H9 (cell line): ENCODE measurements at regions not wholly inside any gene's neighbourhood (a gene's known extent, or its start where the extent isn't known, plus 50 kb on each side); places are given as distances from the start of the nearest gene placed in this dataset.

Experiments used
- DNase-seq: peaks from one replicate; pipeline ENCODE4 v3.0.0-alpha.2; 2017
- H2AFZ ChIP-seq: one replicate; pipeline ENCODE4 v1.6.1; 2013; ENCODE audit warnings: mild to moderate bottlenecking, low read length, control low read depth, moderate library complexity
- H2AK5ac ChIP-seq: 2 replicates; pipeline ENCODE4 v1.6.1; 2013; ENCODE audit warnings: low read length, control low read depth, mixed read lengths; ENCODE audit not compliant: insufficient read length
- H2BK120ac ChIP-seq: one replicate; pipeline ENCODE4 v1.6.1; 2013; ENCODE audit warnings: low read depth, mild to moderate bottlenecking, low read length, control low read depth, inconsistent platforms; ENCODE audit not compliant: poor library complexity, severe bottlenecking
- H2BK12ac ChIP-seq: 2 replicates; pipeline ENCODE4 v1.6.1; 2013; ENCODE audit warnings: low read length, control low read depth, mixed read lengths, low read depth; ENCODE audit not compliant: insufficient read length
- H2BK15ac ChIP-seq: 2 replicates; pipeline ENCODE4 v1.6.1; 2013; ENCODE audit warnings: low read depth, low read length, control low read depth
- H2BK20ac ChIP-seq: one replicate; pipeline ENCODE4 v1.6.1; 2013; ENCODE audit warnings: low read depth, mild to moderate bottlenecking, low read length, control low read depth, inconsistent platforms; ENCODE audit not compliant: poor library complexity, severe bottlenecking
- H2BK5ac ChIP-seq: 2 replicates; pipeline ENCODE4 v1.6.1; 2013; ENCODE audit warnings: low read length, control low read depth, mixed read lengths; ENCODE audit not compliant: insufficient read length
- H3K14ac ChIP-seq: 2 replicates; pipeline ENCODE4 v1.6.1; 2013; ENCODE audit warnings: low read length, control low read depth; ENCODE audit not compliant: insufficient read depth
- H3K18ac ChIP-seq: 2 replicates; pipeline ENCODE4 v1.6.1; 2013; ENCODE audit warnings: low read depth, mild to moderate bottlenecking, mixed read lengths, low read length, control low read depth; ENCODE audit not compliant: insufficient read length
- H3K23ac ChIP-seq: 2 replicates; pipeline ENCODE4 v1.6.1; 2013; ENCODE audit warnings: low read length, control low read depth, mixed read lengths, low read depth; ENCODE audit not compliant: insufficient read length
- H3K23me2 ChIP-seq: 2 replicates; pipeline ENCODE4 v1.6.1; 2013; ENCODE audit warnings: low read depth, mild to moderate bottlenecking, mixed read lengths, low read length, control low read depth; ENCODE audit not compliant: insufficient read length, poor library complexity, severe bottlenecking
- H3K27ac ChIP-seq: 2 replicates; pipeline ENCODE4 v1.5.1; 2013; ENCODE audit warnings: low read length, control low read depth, mixed read lengths, low read depth; ENCODE audit not compliant: insufficient read length
- H3K27me3 ChIP-seq: 2 replicates; pipeline ENCODE4 v1.6.1; 2013; ENCODE audit warnings: low read length, control low read depth, inconsistent platforms; ENCODE audit not compliant: insufficient read depth
- H3K4ac ChIP-seq: 2 replicates; pipeline ENCODE4 v1.6.1; 2013; ENCODE audit warnings: low read depth, mild to moderate bottlenecking, control low read depth, inconsistent platforms, low read length, moderate library complexity
- H3K4me1 ChIP-seq: 2 replicates; pipeline ENCODE4 v1.6.1; 2013; ENCODE audit warnings: low read length, control low read depth, inconsistent platforms; ENCODE audit not compliant: insufficient read depth
- H3K4me2 ChIP-seq: 2 replicates; pipeline ENCODE4 v1.6.1; 2013; ENCODE audit warnings: low read length, control low read depth, mixed read lengths; ENCODE audit not compliant: insufficient read length, insufficient read depth
- H3K56ac ChIP-seq: 2 replicates; pipeline ENCODE4 v1.6.1; 2013; ENCODE audit warnings: low read depth, mild to moderate bottlenecking, mixed read lengths, low read length, control low read depth; ENCODE audit not compliant: insufficient read length
- H3K79me1 ChIP-seq: 2 replicates; pipeline ENCODE4 v1.6.1; 2013; ENCODE audit warnings: low read depth, mild to moderate bottlenecking, moderate library complexity, low read length, control low read depth, inconsistent platforms; ENCODE audit not compliant: insufficient read depth, poor library complexity, severe bottlenecking
- H3K79me2 ChIP-seq: 2 replicates; pipeline ENCODE4 v1.6.1; 2013; ENCODE audit warnings: low read length, control low read depth, inconsistent platforms; ENCODE audit not compliant: insufficient read depth
- H3K9ac ChIP-seq: 2 replicates; pipeline ENCODE4 v1.6.1; 2013; ENCODE audit warnings: low read length, control low read depth, mixed read lengths; ENCODE audit not compliant: insufficient read length; ENCODE audit errors: extremely low read depth
- H3K9me3 ChIP-seq: one replicate; pipeline ENCODE4 v1.6.1; 2013; ENCODE audit warnings: low read depth, low read length, inconsistent platforms; ENCODE audit not compliant: control insufficient read depth
- H3T11ph ChIP-seq: one replicate; pipeline ENCODE4 v1.6.1; 2013; ENCODE audit warnings: mild to moderate bottlenecking, low read length, control low read depth, inconsistent platforms
- H4K20me1 ChIP-seq: one replicate; pipeline ENCODE4 v1.6.1; 2013; ENCODE audit not compliant: control insufficient read depth, insufficient read length, insufficient read depth
- H4K5ac ChIP-seq: 2 replicates; pipeline ENCODE4 v1.6.1; 2013; ENCODE audit warnings: low read depth, mild to moderate bottlenecking, mixed read lengths, low read length, control low read depth; ENCODE audit not compliant: insufficient read length
- H4K8ac ChIP-seq: replicated peaks from 2 replicates; pipeline ENCODE4 v1.6.1; 2013; ENCODE audit warnings: low read length, control low read depth, mixed read lengths, low read depth; ENCODE audit not compliant: insufficient read length
- H4K91ac ChIP-seq: 2 replicates; pipeline ENCODE4 v1.6.1; 2013; ENCODE audit warnings: low read depth, mild to moderate bottlenecking, moderate library complexity, mixed read lengths, low read length, control low read depth; ENCODE audit not compliant: insufficient read length
- H3K27ac Mint-ChIP-seq, 3 experiments: 2 replicates in 2 of 3; 3 replicates in 1 of 3; pipeline ENCODE4 v1.8.0; 2020 to 2021; ENCODE audit warnings: mixed read lengths in 3 of 3, mild to moderate bottlenecking in 1 of 3, moderate library complexity in 1 of 3
- H3K27me3 Mint-ChIP-seq: 2 replicates; pipeline ENCODE4 v1.8.0; 2021; ENCODE audit warnings: low read depth, mild to moderate bottlenecking, moderate library complexity, mixed read lengths
- H3K36me3 Mint-ChIP-seq, 3 experiments: 2 replicates in 2 of 3; 3 replicates in 1 of 3; pipeline ENCODE4 v1.8.0; 2020 to 2021; ENCODE audit warnings: low read depth in 3 of 3, mixed read lengths in 3 of 3; ENCODE audit not compliant: insufficient read depth in 1 of 3
- H3K4me1 Mint-ChIP-seq, 2 experiments: 2 replicates each; pipeline ENCODE4 v1.8.0; 2020; ENCODE audit warnings: mixed read lengths in 2 of 2
- H3K4me3 Mint-ChIP-seq, 2 experiments: 2 replicates in 1 of 2; 3 replicates in 1 of 2; pipeline ENCODE4 v1.8.0; 2020 to 2021; ENCODE audit warnings: mild to moderate bottlenecking in 2 of 2, mixed read lengths in 2 of 2, moderate library complexity in 1 of 2
- H3K9me3 Mint-ChIP-seq, 2 experiments: 2 replicates in 1 of 2; 3 replicates in 1 of 2; pipeline ENCODE4 v1.8.0; 2020; ENCODE audit warnings: mild to moderate bottlenecking in 2 of 2, mixed read lengths in 2 of 2, moderate library complexity in 1 of 2
- CTCF ChIP-seq: fragments of 200-600 bp; sonication (generic); conservative IDR thresholded peaks from 3 replicates; pipeline ENCODE4 v1.8.0; 2021; ENCODE audit warnings: antibody characterized with exemption, mild to moderate bottlenecking

GRCh38 chr15:69750253-69750652, 297.6 kb downstream of the RPLP1 start:
- DNase-seq, result no peak
- H3K4me1 ChIP-seq, result peaks cover 3% of the 10 kb centered on the region; the same call in 1 of the 2 replicates
- H3K4me3 Mint-ChIP-seq, result no peak overlapping the region
- H3K9ac ChIP-seq, result no peak overlapping the region
- H2BK12ac ChIP-seq, result no peak overlapping the region
- H3K9me3 Mint-ChIP-seq, result peaks cover 9 to 11% of the 10 kb centered on the region in 2 experiments
- no peaks in the 10 kb centered on the region for H4K20me1 ChIP-seq
- peaks cover 11% of the 10 kb centered on the region for H3K27me3 Mint-ChIP-seq
- no peak overlapping the region for H3K23ac ChIP-seq
- H3K56ac ChIP-seq, result no peak overlapping the region
- no peak overlapping the region for H2BK5ac ChIP-seq
- no peak overlapping the region for H2BK20ac ChIP-seq
- H3K27ac Mint-ChIP-seq, result no peak overlapping the region
- no peak overlapping the region for H3K4me2 ChIP-seq
- no peak overlapping the region for H3K14ac ChIP-seq
- no peaks in the 10 kb centered on the region for H3K9me3 ChIP-seq
- peaks cover 10 to 14% of the 10 kb centered on the region in 2 experiments for H3K4me1 Mint-ChIP-seq
- H3T11ph ChIP-seq, result no peak overlapping the region
- H4K91ac ChIP-seq, result no peak overlapping the region
- peaks cover 0 to 12% (median 6%) of the 10 kb centered on the region in 3 experiments; a peak in 5 of 7 replicates for H3K36me3 Mint-ChIP-seq
- H3K79me2 ChIP-seq, result no peaks in the 10 kb centered on the region
- TF ChIP-seq CTCF, result no peak
- H3K79me1 ChIP-seq, result no peaks in the 10 kb centered on the region
- H4K8ac ChIP-seq, result no peak overlapping the region
- H2BK15ac ChIP-seq, result no peak overlapping the region
- H3K23me2 ChIP-seq, result no peaks in the 10 kb centered on the region
- H2BK120ac ChIP-seq, result no peak overlapping the region
- no peaks in the 10 kb centered on the region for H3K27me3 ChIP-seq
- H4K5ac ChIP-seq, result no peak overlapping the region
- no peak overlapping the region for H3K18ac ChIP-seq
- H3K27ac ChIP-seq, result no peak overlapping the region
- H2AFZ ChIP-seq, result no peak overlapping the region
- H3K4ac ChIP-seq, result no peak overlapping the region
- H2AK5ac ChIP-seq, result no peak overlapping the region
